Esophagus (tissue), 2 donors: ENCODE measurements at regions not wholly inside any gene's neighbourhood (a gene's known extent, or its start where the extent isn't known, plus 50 kb on each side); places are given as distances from the start of the nearest gene placed in this dataset.
A peak's percentile ranks its signal among the peaks of the same experiment; 100 is the strongest.

Experiments used
- H3K27ac ChIP-seq, 2 donors: one replicate each; pipeline ENCODE4 v1.5.1; 2013; ENCODE audit warnings: low read depth in 2 of 2, mild to moderate bottlenecking in 2 of 2, inconsistent platforms in 1 of 2, low read length in 1 of 2, moderate library complexity in 1 of 2
- H3K27me3 ChIP-seq, 2 donors: one replicate each; pipeline ENCODE4 v1.6.1; 2013; ENCODE audit warnings: low read length in 2 of 2, control low read depth in 1 of 2, mild to moderate bottlenecking in 1 of 2; ENCODE audit not compliant: insufficient read depth in 2 of 2, control insufficient read depth in 1 of 2
- H3K36me3 ChIP-seq, 2 donors: one replicate each; pipeline ENCODE4 v1.6.1; 2013; ENCODE audit warnings: low read length in 1 of 2; ENCODE audit not compliant: control insufficient read depth in 2 of 2, insufficient read depth in 2 of 2
- H3K4me1 ChIP-seq, 2 donors: one replicate each; pipeline ENCODE4 v1.6.1; 2013; ENCODE audit warnings: low read length in 1 of 2; ENCODE audit not compliant: control insufficient read depth in 2 of 2, insufficient read depth in 2 of 2
- H3K4me3 ChIP-seq, 2 donors: one replicate each; pipeline ENCODE4 v1.5.1; 2013; ENCODE audit warnings: low read length in 2 of 2, mild to moderate bottlenecking in 2 of 2, low read depth in 1 of 2, moderate library complexity in 1 of 2
- H3K9me3 ChIP-seq, 2 donors: one replicate each; pipeline ENCODE4 v1.6.1; 2013; ENCODE audit warnings: mild to moderate bottlenecking in 2 of 2, low read depth in 1 of 2, low read length in 1 of 2, moderate library complexity in 1 of 2; ENCODE audit not compliant: control insufficient read depth in 2 of 2, insufficient read depth in 1 of 2
- WGBS, 2 donors: extraction: QIAGEN DNeasy Blood & Tissue Kit; methylation state at CpG; one replicate each; pipeline ENCODE4 v1.1.7; 2013; 5-methylcytosine and 5-hydroxymethylcytosine counted together
- donor health status: healthy with polysubstance abuse.
- donor health status: Bipolar disorder and iron deficiency.

GRCh38 chr1:224860488-224861338 lies 68.8 kb upstream of the DNAH14 start:
- no peaks in the 10 kb centered on the region for H3K9me3 ChIP-seq
- H3K27me3 ChIP-seq, result no peaks in the 10 kb centered on the region
- H3K36me3 ChIP-seq, result no peaks in the 10 kb centered on the region
- WGBS, 2 donors, result 49 to 60% methylated on average over 6 of the region's 6 CpGs
- H3K4me1 ChIP-seq, result no peaks in the 10 kb centered on the region
- no peak overlapping the region for H3K27ac ChIP-seq
- H3K4me3 ChIP-seq, result no peak overlapping the region

- Histone ChIP-seq H3K27me3 (no peaks in the 10 kb centered on the region), H3K9me3 (no peaks in the 10 kb centered on the region), H3K27ac (no peak overlapping the region), H3K36me3 (no peaks in the 10 kb centered on the region), H3K4me3 (no peak overlapping the region), H3K4me1 (no peaks in the 10 kb centered on the region)
- 39 to 52% methylated on average over 4 of the region's 4 CpGs for WGBS, 2 donors
These were observed 68.1 kb upstream of the DNAH14 start for GRCh38 chr1:224861339-224861716.

- H3K27ac ChIP-seq, result no peak overlapping the region
- no peaks in the 10 kb centered on the region for H3K4me1 ChIP-seq
- no peaks in the 10 kb centered on the region for H3K9me3 ChIP-seq
- 57 to 67% methylated on average over 2 of the region's 2 CpGs for WGBS, 2 donors
- H3K27me3 ChIP-seq, result no peaks in the 10 kb centered on the region
- H3K4me3 ChIP-seq, result no peak overlapping the region
- no peaks in the 10 kb centered on the region for H3K36me3 ChIP-seq
These were observed 66.0 kb upstream of the DNAH14 start for GRCh38 chr1:224863486-224863885.

- Histone ChIP-seq H3K27ac (no peak overlapping the region), H3K36me3 (no peaks in the 10 kb centered on the region), H3K4me1 (no peaks in the 10 kb centered on the region), H3K9me3 (no peaks in the 10 kb centered on the region), H3K4me3 (no peak overlapping the region), H3K27me3 (no peaks in the 10 kb centered on the region)
- WGBS, 2 donors, result 89 to 93% methylated on average over 2 of the region's 2 CpGs
These were observed 65.5 kb upstream of the DNAH14 start for GRCh38 chr1:224864006-224864405.

GRCh38 chr1:224865510-224865909 lies 64.0 kb upstream of the DNAH14 start:
- WGBS, 2 donors, result 74 to 90% methylated on average over 1 of the region's 1 CpG
- Histone ChIP-seq H3K9me3 (no peaks in the 10 kb centered on the region), H3K4me3 (no peak overlapping the region), H3K27me3 (no peaks in the 10 kb centered on the region), H3K4me1 (no peaks in the 10 kb centered on the region), H3K27ac (no peak overlapping the region), H3K36me3 (no peaks in the 10 kb centered on the region)

- Histone ChIP-seq H3K4me1 (no peaks in the 10 kb centered on the region), H3K9me3 (no peaks in the 10 kb centered on the region), H3K36me3 (no peaks in the 10 kb centered on the region), H3K4me3 (no peak overlapping the region), H3K27me3 (no peaks in the 10 kb centered on the region), H3K27ac (no peak overlapping the region)
These were observed 62.5 kb upstream of the DNAH14 start for GRCh38 chr1:224866940-224867339.

- H3K9me3 ChIP-seq, result no peaks in the 10 kb centered on the region
- H3K4me3 ChIP-seq, result no peak overlapping the region
- no peak overlapping the region for H3K27ac ChIP-seq
- H3K4me1 ChIP-seq, result no peaks in the 10 kb centered on the region
- no peaks in the 10 kb centered on the region for H3K36me3 ChIP-seq
- no peaks in the 10 kb centered on the region for H3K27me3 ChIP-seq
These were observed 61.8 kb upstream of the DNAH14 start for GRCh38 chr1:224867715-224868114.

GRCh38 chr1:224872832-224873433 lies 56.5 kb upstream of the DNAH14 start:
- H3K27ac ChIP-seq, result no peak overlapping the region
- no peaks in the 10 kb centered on the region for H3K27me3 ChIP-seq
- H3K4me3 ChIP-seq, result no peak overlapping the region
- no peaks in the 10 kb centered on the region for H3K4me1 ChIP-seq
- H3K36me3 ChIP-seq, result no peaks in the 10 kb centered on the region
- H3K9me3 ChIP-seq, result no peaks in the 10 kb centered on the region
- WGBS, 2 donors, result 48 to 53% methylated on average over 4 of the region's 4 CpGs

- peak overlapping the region in 1 of 2 donors; percentile 14 for H3K27ac ChIP-seq
- no peaks in the 10 kb centered on the region for H3K27me3 ChIP-seq
- WGBS, 2 donors, result 18 to 22% methylated on average over 3 of the region's 3 CpGs
- H3K4me1 ChIP-seq, result no peaks in the 10 kb centered on the region
- H3K36me3 ChIP-seq, result no peaks in the 10 kb centered on the region
- H3K9me3 ChIP-seq, result no peaks in the 10 kb centered on the region
- no peak overlapping the region for H3K4me3 ChIP-seq
These were observed 55.8 kb upstream of the DNAH14 start for GRCh38 chr1:224873434-224874369.
